ENCODE measurements at regions not wholly inside any gene's neighbourhood (a gene's known extent, or its start where the extent isn't known, plus 50 kb on each side); places are given as distances from the start of the nearest gene placed in this dataset.

DNA sequence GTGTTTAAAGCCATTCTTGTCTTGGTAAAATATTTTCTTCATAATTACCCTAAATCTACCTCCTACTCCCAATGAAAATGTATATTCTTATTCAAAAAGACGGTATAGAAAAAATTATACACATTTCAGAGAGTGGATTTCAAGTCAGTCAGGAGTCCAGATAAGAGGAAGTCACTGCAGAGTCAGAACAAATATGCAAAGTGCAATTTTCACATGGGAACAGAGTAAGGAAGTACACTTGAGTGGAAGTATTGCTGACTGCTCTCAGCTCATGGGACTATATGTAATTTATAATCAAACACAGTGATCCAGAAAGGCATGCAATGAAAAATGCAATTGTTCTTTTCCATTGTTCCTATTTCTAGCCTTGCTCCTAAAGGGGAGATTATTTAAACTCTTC is 1128.0 kb downstream of the AACS start:
- Histone ChIP-seq H3K4me1 (no peaks in the 10 kb centered on the region), H3K27me3 (peaks cover 8 to 15% (median 9%) of the 10 kb centered on the region in 3 donors), H3K27ac (no peak overlapping the region), H3K36me3 (no peaks in the 10 kb centered on the region), H3K4me3 (no peak overlapping the region), H3K9me3 (no peaks in the 10 kb centered on the region)
- intact Hi-C loops (cut with DNase I; ENCODE audit: low total_unique reads) (no loop called here), in situ Hi-C loops (cut with MboI; ENCODE audit: low sequenced_read_pairs in 4 of 4) (no loop called here)
- no peak for ATAC-seq
- no peak for DNase-seq
- no peak for TF ChIP-seq POLR2A (IDR thresholded peaks at IDR 0.05)
- TF ChIP-seq, protein P1, sequence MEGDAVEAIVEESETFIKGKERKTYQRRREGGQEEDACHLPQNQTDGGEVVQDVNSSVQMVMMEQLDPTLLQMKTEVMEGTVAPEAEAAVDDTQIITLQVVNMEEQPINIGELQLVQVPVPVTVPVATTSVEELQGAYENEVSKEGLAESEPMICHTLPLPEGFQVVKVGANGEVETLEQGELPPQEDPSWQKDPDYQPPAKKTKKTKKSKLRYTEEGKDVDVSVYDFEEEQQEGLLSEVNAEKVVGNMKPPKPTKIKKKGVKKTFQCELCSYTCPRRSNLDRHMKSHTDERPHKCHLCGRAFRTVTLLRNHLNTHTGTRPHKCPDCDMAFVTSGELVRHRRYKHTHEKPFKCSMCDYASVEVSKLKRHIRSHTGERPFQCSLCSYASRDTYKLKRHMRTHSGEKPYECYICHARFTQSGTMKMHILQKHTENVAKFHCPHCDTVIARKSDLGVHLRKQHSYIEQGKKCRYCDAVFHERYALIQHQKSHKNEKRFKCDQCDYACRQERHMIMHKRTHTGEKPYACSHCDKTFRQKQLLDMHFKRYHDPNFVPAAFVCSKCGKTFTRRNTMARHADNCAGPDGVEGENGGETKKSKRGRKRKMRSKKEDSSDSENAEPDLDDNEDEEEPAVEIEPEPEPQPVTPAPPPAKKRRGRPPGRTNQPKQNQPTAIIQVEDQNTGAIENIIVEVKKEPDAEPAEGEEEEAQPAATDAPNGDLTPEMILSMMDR (IDR thresholded peaks at IDR 0.05 in 4 of 5, conservative IDR thresholded peaks at IDR 0.05 in 1 of 5): no peak

DNA sequence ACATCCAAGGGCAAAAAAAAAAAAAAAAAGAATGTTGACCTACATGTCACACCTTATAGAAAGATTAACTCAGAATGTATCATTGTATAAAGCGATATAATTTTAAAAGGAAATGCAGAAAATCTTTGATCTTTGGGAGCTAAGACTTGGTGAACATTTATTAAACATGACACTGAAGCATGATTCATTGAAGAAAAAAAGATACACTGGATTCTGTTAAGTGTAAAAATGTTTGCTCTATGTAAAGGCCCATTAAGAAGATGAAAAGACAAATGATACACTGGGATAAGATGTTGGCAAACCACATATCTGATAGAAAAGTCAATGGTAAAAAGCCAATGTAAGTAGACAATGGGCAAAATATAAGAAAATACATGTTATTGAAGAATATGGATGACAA is 1131.0 kb downstream of the AACS start:
- no peaks in the 10 kb centered on the region for H3K36me3 ChIP-seq
- TF ChIP-seq POLR2A (IDR thresholded peaks at IDR 0.05): no peak
- TF ChIP-seq, protein P1 (IDR thresholded peaks at IDR 0.05 in 4 of 5, conservative IDR thresholded peaks at IDR 0.05 in 1 of 5): no peak
- ATAC-seq (no peak), DNase-seq (no peak)
- H3K27ac ChIP-seq: no peak overlapping the region
- H3K9me3 ChIP-seq: no peaks in the 10 kb centered on the region
- H3K4me1 ChIP-seq: no peaks in the 10 kb centered on the region
- peaks cover 3 to 7% (median 3%) of the 10 kb centered on the region in 3 donors for H3K27me3 ChIP-seq
- in situ Hi-C loops (cut with MboI; ENCODE audit: low sequenced_read_pairs in 4 of 4): no loop called here
- H3K4me3 ChIP-seq: no peak overlapping the region
- intact Hi-C loops (cut with DNase I; ENCODE audit: low total_unique reads): no loop called here

DNA sequence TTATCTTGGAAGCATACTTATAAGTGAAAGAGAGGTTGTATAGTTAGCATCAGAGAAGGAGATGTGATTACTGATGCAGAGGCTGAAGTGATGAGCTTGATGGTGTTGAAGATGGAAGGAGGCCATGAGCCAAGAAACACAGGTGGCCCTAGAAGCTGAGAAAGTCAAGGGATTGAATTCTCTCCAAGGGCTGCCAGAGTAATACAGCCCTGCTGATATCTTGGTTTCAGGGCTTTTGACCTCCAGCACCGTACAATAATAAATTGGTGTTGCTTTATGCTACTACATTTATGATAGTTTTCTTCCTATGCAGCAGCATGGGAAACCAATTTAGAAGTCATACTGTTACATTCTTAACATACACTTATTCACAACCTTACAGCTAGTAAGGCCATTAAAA is 1133.3 kb downstream of the AACS start:
- Histone ChIP-seq H3K4me1 (no peaks in the 10 kb centered on the region), H3K36me3 (no peaks in the 10 kb centered on the region), H3K27me3 (no peaks in the 10 kb centered on the region), H3K9me3 (no peaks in the 10 kb centered on the region), H3K4me3 (no peak overlapping the region), H3K27ac (no peak overlapping the region)
- ATAC-seq (no peak), DNase-seq (no peak)
- no peak for TF ChIP-seq POLR2A (IDR thresholded peaks at IDR 0.05)
- TF ChIP-seq, protein P1 (IDR thresholded peaks at IDR 0.05 in 4 of 5, conservative IDR thresholded peaks at IDR 0.05 in 1 of 5): no peak
- intact Hi-C loops (cut with DNase I; ENCODE audit: low total_unique reads): no loop called here
- in situ Hi-C loops (cut with MboI; ENCODE audit: low sequenced_read_pairs in 4 of 4): no loop called here

DNA sequence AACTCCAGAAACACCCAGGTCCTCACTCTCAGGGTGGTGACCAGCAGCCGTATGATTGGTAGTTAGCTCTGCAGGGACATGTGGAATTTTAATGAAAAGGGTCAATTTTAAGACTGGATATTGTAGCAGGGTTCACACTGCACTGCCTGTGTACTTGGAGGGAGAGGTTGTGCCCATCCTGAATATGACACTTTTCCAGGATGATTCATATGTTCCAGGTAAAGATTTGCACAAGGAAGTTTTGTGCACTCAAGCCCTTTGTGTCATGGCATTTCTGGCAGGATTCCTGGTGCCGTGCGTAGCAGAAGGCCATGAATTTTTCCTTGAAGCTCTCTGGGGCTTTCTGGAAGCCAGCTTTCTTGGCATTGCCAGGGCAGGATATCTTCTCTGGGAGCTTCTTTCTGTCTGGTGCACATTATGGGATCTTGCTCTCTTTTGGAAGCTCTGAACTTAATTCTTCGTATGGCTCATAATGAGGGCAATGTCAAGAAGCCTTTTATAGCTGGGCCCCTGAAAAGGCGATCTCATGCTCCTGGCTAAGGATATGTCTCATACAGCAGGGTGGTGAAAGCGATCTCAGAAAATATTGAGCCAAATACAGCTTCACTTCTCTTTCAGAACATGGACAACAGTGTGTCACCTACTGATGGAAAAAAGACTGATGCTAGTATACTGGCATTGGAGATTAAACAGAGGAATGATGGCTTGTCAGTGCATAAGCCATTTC is 1133.9 kb downstream of the AACS start:
- Histone ChIP-seq H3K27me3 (no peaks in the 10 kb centered on the region), H3K27ac (no peak overlapping the region), H3K4me3 (no peak overlapping the region), H3K4me1 (no peaks in the 10 kb centered on the region), H3K9me3 (no peaks in the 10 kb centered on the region), H3K36me3 (no peaks in the 10 kb centered on the region)
- no peak for TF ChIP-seq POLR2A (IDR thresholded peaks at IDR 0.05)
- in situ Hi-C loops (cut with MboI; ENCODE audit: low sequenced_read_pairs in 4 of 4) (no loop called here), intact Hi-C loops (cut with DNase I; ENCODE audit: low total_unique reads) (no loop called here)
- DNase-seq (no peak), ATAC-seq (no peak)

DNA sequence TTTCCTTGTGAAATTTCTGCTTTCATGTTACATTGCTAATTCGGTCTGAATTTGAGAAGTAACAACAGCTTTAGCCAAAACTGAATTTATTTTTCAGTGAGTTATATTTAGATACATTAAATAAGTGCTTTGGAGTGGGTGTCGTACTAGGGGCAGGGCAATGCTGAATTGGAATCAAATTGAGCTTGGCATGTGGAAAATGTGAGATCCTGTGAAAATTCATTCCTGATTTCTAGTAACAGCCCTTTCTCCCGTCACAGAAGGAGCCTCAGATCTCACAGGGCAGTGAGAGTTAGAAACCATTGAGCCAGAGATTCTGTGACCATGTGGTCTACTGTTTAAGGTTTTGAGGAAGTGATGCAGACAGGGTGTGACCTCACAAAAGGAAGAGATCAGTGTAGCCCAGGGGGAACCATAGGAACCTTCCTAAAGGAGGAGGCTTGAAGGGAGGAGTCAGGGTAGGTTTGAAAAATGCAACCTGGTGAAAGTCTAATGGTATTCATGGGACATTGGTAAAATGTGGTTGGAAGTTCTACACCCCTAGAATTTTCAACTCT is 1136.8 kb downstream of the AACS start:
- H3K36me3 ChIP-seq: no peaks in the 10 kb centered on the region
- in situ Hi-C loops (cut with MboI; ENCODE audit: low sequenced_read_pairs in 4 of 4): no loop called here
- H3K9me3 ChIP-seq: no peaks in the 10 kb centered on the region
- DNase-seq: no peak
- no peak for ATAC-seq
- H3K27me3 ChIP-seq: no peaks in the 10 kb centered on the region
- H3K27ac ChIP-seq: no peak overlapping the region
- intact Hi-C loops (cut with DNase I; ENCODE audit: low total_unique reads): no loop called here
- TF ChIP-seq, protein P1 (IDR thresholded peaks at IDR 0.05 in 4 of 5, conservative IDR thresholded peaks at IDR 0.05 in 1 of 5): no peak
- no peak for TF ChIP-seq POLR2A (IDR thresholded peaks at IDR 0.05)
- H3K4me3 ChIP-seq: no peak overlapping the region
- no peaks in the 10 kb centered on the region for H3K4me1 ChIP-seq

Data from gastrocnemius medialis (tissue), 4 donors.